DOHH2 (cell line): ENCODE measurements at regions not wholly inside any gene's neighbourhood (a gene's known extent, or its start where the extent isn't known, plus 50 kb on each side); places are given as distances from the start of the nearest gene placed in this dataset.

Experiments
- H3F3A ChIP-seq: fragments of 200-600 bp; sonication (generic), shearing (Covaris generic); 2 replicates; pipeline ENCODE4 v1.6.0; 2016; ENCODE audit warnings: antibody characterized with exemption, mild to moderate bottlenecking; ENCODE audit not compliant: control insufficient read depth, insufficient read depth
- H3K27ac ChIP-seq: fragments of 200-600 bp; sonication (generic); 2 replicates; pipeline ENCODE4 v1.5.1; 2014; ENCODE audit warnings: low read depth, mild to moderate bottlenecking, low read length, moderate library complexity
- H3K27me3 ChIP-seq: fragments of 200-600 bp; sonication (generic); 2 replicates; pipeline ENCODE4 v1.6.1; 2014; ENCODE audit warnings: mild to moderate bottlenecking, low read length, mixed read lengths; ENCODE audit not compliant: control insufficient read depth
- H3K36me3 ChIP-seq: fragments of 200-600 bp; sonication (generic); 2 replicates; pipeline ENCODE4 v1.6.1; 2014; ENCODE audit warnings: mild to moderate bottlenecking, low read length, moderate library complexity, mixed read lengths; ENCODE audit not compliant: control insufficient read depth
- H3K4me1 ChIP-seq: fragments of 200-600 bp; sonication (generic); 2 replicates; pipeline ENCODE4 v1.6.1; 2014; ENCODE audit warnings: mild to moderate bottlenecking, low read length, mixed read lengths; ENCODE audit not compliant: control insufficient read depth
- H3K4me2 ChIP-seq: fragments of 200-600 bp; sonication (generic); 2 replicates; pipeline ENCODE4 v1.6.0; 2014; ENCODE audit warnings: mild to moderate bottlenecking, low read length, moderate library complexity
- H3K4me3 ChIP-seq: fragments of 200-600 bp; sonication (generic); 2 replicates; pipeline ENCODE4 v1.5.1; 2014; ENCODE audit warnings: mild to moderate bottlenecking, low read length, mixed read lengths
- H3K79me2 ChIP-seq: fragments of 200-600 bp; sonication (generic); 2 replicates; pipeline ENCODE4 v1.6.1; 2014; ENCODE audit warnings: mild to moderate bottlenecking, low read length, mixed read lengths; ENCODE audit not compliant: control insufficient read depth
- H3K9me2 ChIP-seq: fragments of 200-600 bp; sonication (generic); replicated peaks from 2 replicates; pipeline ENCODE4 v1.6.1; 2014; ENCODE audit warnings: mild to moderate bottlenecking, low read length, mixed read lengths; ENCODE audit not compliant: control insufficient read depth
- H3K9me3 ChIP-seq: fragments of 200-600 bp; sonication (generic); 2 replicates; pipeline ENCODE4 v1.6.1; 2014; ENCODE audit warnings: antibody characterized with exemption, low read length, mixed read lengths; ENCODE audit not compliant: control insufficient read depth, insufficient read depth
- H4K20me1 ChIP-seq: fragments of 200-600 bp; sonication (generic); 2 replicates; pipeline ENCODE4 v1.6.0; 2014; ENCODE audit warnings: low read depth, mild to moderate bottlenecking, antibody characterized with exemption, low read length, moderate library complexity; ENCODE audit not compliant: control insufficient read depth, insufficient read depth
- CTCF ChIP-seq: fragments of 200-600 bp; sonication (generic); IDR thresholded peaks from one replicate; pipeline ENCODE4 v1.5.1; 2014; ENCODE audit warnings: antibody characterized with exemption, mild to moderate bottlenecking, low read depth, low read length; ENCODE audit not compliant: poor library complexity, severe bottlenecking
- EZH2phosphoT487 ChIP-seq: fragments of 200-600 bp; sonication (generic); IDR thresholded peaks from 2 replicates; pipeline ENCODE4 v1.6.1; 2017; ENCODE audit warnings: borderline replicate concordance, mild to moderate bottlenecking, antibody characterized with exemption, low read length, moderate library complexity, mixed read lengths

GRCh38 chr20:17887331-17888030 lies 81.1 kb downstream of the SNX5 start:
- no peaks in the 10 kb centered on the region for H3K36me3 ChIP-seq
- no peak overlapping the region for H3K27ac ChIP-seq
- H3F3A ChIP-seq = no peaks in the 10 kb centered on the region
- no peaks in the 10 kb centered on the region for H3K27me3 ChIP-seq
- H3K9me3 ChIP-seq = peaks cover 3% of the 10 kb centered on the region; the same call in 1 of the 2 replicates
- no peaks in the 10 kb centered on the region for H3K79me2 ChIP-seq
- H3K4me1 ChIP-seq = peaks cover 33% of the 10 kb centered on the region
- H3K4me3 ChIP-seq = no peak overlapping the region
- no peak overlapping the region for H3K4me2 ChIP-seq
- no peaks in the 10 kb centered on the region for H4K20me1 ChIP-seq
- H3K9me2 ChIP-seq = no peaks in the 10 kb centered on the region
- TF ChIP-seq EZH2phosphoT487 (no peak), CTCF (no peak)

- H4K20me1 ChIP-seq = no peaks in the 10 kb centered on the region
- H3K4me1 ChIP-seq = peaks cover 36% of the 10 kb centered on the region
- H3F3A ChIP-seq = no peaks in the 10 kb centered on the region
- no peaks in the 10 kb centered on the region for H3K27me3 ChIP-seq
- no peaks in the 10 kb centered on the region for H3K9me2 ChIP-seq
- no peak overlapping the region for H3K4me3 ChIP-seq
- H3K4me2 ChIP-seq = no peak overlapping the region
- H3K27ac ChIP-seq = no peak overlapping the region
- H3K36me3 ChIP-seq = no peaks in the 10 kb centered on the region
- TF ChIP-seq EZH2phosphoT487 = no peak
- no peak for TF ChIP-seq CTCF
- H3K9me3 ChIP-seq = peaks cover 3% of the 10 kb centered on the region; the same call in 1 of the 2 replicates
- no peaks in the 10 kb centered on the region for H3K79me2 ChIP-seq
Observed at GRCh38 chr20:17885544-17885943, 83.0 kb downstream of the SNX5 start.

- no peak overlapping the region for H3K4me2 ChIP-seq
- H3K9me3 ChIP-seq = no peaks in the 10 kb centered on the region
- TF ChIP-seq EZH2phosphoT487 = no peak
- no peak for TF ChIP-seq CTCF
Observed at GRCh38 chr20:17885076-17885475, 83.5 kb downstream of the SNX5 start.

More at GRCh38 chr20:17885076-17885475, 83.5 kb downstream of the SNX5 start:
- Histone ChIP-seq H3K27me3 (no peaks in the 10 kb centered on the region), H3F3A (no peaks in the 10 kb centered on the region), H3K9me2 (no peaks in the 10 kb centered on the region), H3K27ac (no peak overlapping the region), H3K4me3 (no peak overlapping the region), H3K4me1 (peaks cover 36% of the 10 kb centered on the region), H4K20me1 (no peaks in the 10 kb centered on the region), H3K79me2 (no peaks in the 10 kb centered on the region), H3K36me3 (no peaks in the 10 kb centered on the region)
